HEK293T (cell line): ENCODE measurements at regions not wholly inside any gene's neighbourhood (a gene's known extent, or its start where the extent isn't known, plus 50 kb on each side); places are given as distances from the start of the nearest gene placed in this dataset.

Experiments used
- ARNT ChIP-seq: fragments of 450-650 bp; IDR thresholded peaks from 2 replicates; pipeline ENCODE4 v1.6.1; 2017; ENCODE audit warnings: mild to moderate bottlenecking
- FOXA1 ChIP-seq: fragments of 450-650 bp; IDR thresholded peaks from 2 replicates; pipeline ENCODE4 v1.6.1; 2016; ENCODE audit warnings: mild to moderate bottlenecking
- PKNOX1 ChIP-seq: fragments of 450-650 bp; IDR thresholded peaks from 2 replicates; pipeline ENCODE4 v1.6.1; 2016
- SP1 ChIP-seq: fragments of 450-650 bp; IDR thresholded peaks from 2 replicates; pipeline ENCODE4 v1.6.1; 2017
- TARDBP ChIP-seq: fragments of 450-650 bp; IDR thresholded peaks from 2 replicates; pipeline ENCODE4 v1.6.1; 2016
- ZNF384 ChIP-seq: fragments of 450-650 bp; IDR thresholded peaks from 2 replicates; pipeline ENCODE4 v1.6.1; 2016

GRCh38 chr13:105251293-105251692, 1284.2 kb downstream of the EFNB2 start:
- TF ChIP-seq ZNF384: no peak
- no peak for TF ChIP-seq TARDBP
- TF ChIP-seq SP1: no peak
- no peak for TF ChIP-seq FOXA1
- no peak for TF ChIP-seq ARNT
- TF ChIP-seq PKNOX1: no peak
